ENCODE measurements at regions not wholly inside any gene's neighbourhood (a gene's known extent, or its start where the extent isn't known, plus 50 kb on each side); places are given as distances from the start of the nearest gene placed in this dataset.

GRCh38 chr12:43108656-43109055 lies 443.3 kb downstream of the ADAMTS20 start:
- TF ChIP-seq CTCF (optimal IDR thresholded peaks at IDR 0.05 in 1 of 3, IDR thresholded peaks at IDR 0.05 in 1 of 3, conservative IDR thresholded peaks at IDR 0.05 in 1 of 3; ENCODE audit: extremely low read depth in 1 of 3, insufficient read depth in 2 of 3, low read length in 3 of 3) (no peak), EZH2 (IDR thresholded peaks at IDR 0.05; ENCODE audit: low read length) (no peak)
- DNase-seq (ENCODE audit: low read depth, low spot score) (no peak), FAIRE-seq (no peak)
- Histone ChIP-seq H3K27ac (ENCODE audit: control insufficient read depth, insufficient read depth, low read length) (no peak overlapping the region), H3K9me3 (ENCODE audit: control insufficient read depth, low read depth, low read length) (no peaks in the 10 kb centered on the region), H4K20me1 (ENCODE audit: control insufficient read depth, extremely low read depth, insufficient read depth, low read length) (no peaks in the 10 kb centered on the region), H3K27me3 (ENCODE audit: control insufficient read depth, extremely low read depth, insufficient read depth, low read length) (no peaks in the 10 kb centered on the region), H2AFZ (ENCODE audit: control insufficient read depth, low read length) (no peak overlapping the region), H3K9me1 (ENCODE audit: control insufficient read depth, extremely low read depth, insufficient read depth, low read length) (no peaks in the 10 kb centered on the region), H3K4me2 (ENCODE audit: control insufficient read depth, extremely low read depth, insufficient read depth, low read depth, low read length) (no peak overlapping the region), H3K4me3 (ENCODE audit: control insufficient read depth in 2 of 3, extremely low read depth in 1 of 3, insufficient read depth in 2 of 3, low read depth in 1 of 3, low read length in 3 of 3) (no peak overlapping the region), H3K79me2 (ENCODE audit: control insufficient read depth, insufficient read depth, low read length) (no peaks in the 10 kb centered on the region), H3K36me3 (ENCODE audit: control insufficient read depth in 2 of 2, extremely low read depth in 1 of 2, insufficient read depth in 2 of 2, low read length in 2 of 2) (no peaks in the 10 kb centered on the region), H3K9ac (ENCODE audit: control insufficient read depth, extremely low read depth, insufficient read depth, low read length) (no peak overlapping the region), H3K4me1 (ENCODE audit: control insufficient read depth, extremely low read depth, insufficient read depth, low read length) (peaks cover 3% of the 10 kb centered on the region)
- dilution Hi-C loops (cut with MboI; ENCODE audit: extremely low pct_ligation_motif_present, low sequenced_read_pairs): no loop called here

DNA sequence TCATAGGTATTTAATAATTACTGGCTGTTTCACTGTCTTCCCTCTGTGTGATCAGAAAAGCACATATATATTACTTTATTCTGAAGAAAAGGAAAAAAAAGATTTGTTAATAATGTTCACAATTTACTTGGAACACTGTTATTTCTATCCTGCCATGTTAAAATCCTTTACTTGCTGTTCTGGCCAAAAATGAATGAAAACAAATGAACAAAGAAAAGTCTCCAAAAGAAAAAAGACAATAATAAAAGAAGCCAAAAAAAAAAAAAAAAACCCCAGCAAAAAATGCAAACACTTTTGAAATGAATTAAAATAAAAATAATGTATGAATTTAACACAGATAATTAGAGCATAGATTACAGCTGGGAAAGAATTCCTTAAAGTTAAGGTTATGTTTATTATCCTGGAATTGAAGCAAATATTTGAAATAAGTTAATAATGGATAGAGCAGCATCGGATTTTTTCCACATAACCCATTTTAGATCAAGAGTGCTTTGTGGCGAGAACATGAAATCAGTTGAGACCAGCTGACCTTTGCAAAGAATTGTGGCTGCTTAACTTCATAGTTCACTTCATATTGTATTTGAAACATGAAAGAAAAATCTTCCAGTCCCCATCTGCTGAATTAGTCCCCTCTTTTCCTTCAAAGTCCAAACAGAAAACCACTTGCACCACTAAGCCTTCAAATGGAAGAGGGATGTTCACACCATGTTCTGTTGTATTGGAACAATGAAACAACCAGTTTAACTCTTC lies 444.8 kb downstream of the ADAMTS20 start:
- H3K9me3 ChIP-seq (ENCODE audit: control insufficient read depth, low read depth, low read length): no peaks in the 10 kb centered on the region
- FAIRE-seq (no peak), DNase-seq (ENCODE audit: low read depth, low spot score) (no peak)
- no peak overlapping the region for H3K4me2 ChIP-seq (ENCODE audit: control insufficient read depth, extremely low read depth, insufficient read depth, low read depth, low read length)
- H4K20me1 ChIP-seq (ENCODE audit: control insufficient read depth, extremely low read depth, insufficient read depth, low read length): no peaks in the 10 kb centered on the region
- H3K9me1 ChIP-seq (ENCODE audit: control insufficient read depth, extremely low read depth, insufficient read depth, low read length): no peaks in the 10 kb centered on the region
- H3K36me3 ChIP-seq (ENCODE audit: control insufficient read depth in 2 of 2, extremely low read depth in 1 of 2, insufficient read depth in 2 of 2, low read length in 2 of 2): no peaks in the 10 kb centered on the region
- H3K79me2 ChIP-seq (ENCODE audit: control insufficient read depth, insufficient read depth, low read length): no peaks in the 10 kb centered on the region
- dilution Hi-C loops (cut with MboI; ENCODE audit: extremely low pct_ligation_motif_present, low sequenced_read_pairs): no loop called here
- H3K27ac ChIP-seq (ENCODE audit: control insufficient read depth, insufficient read depth, low read length): no peak overlapping the region
- H3K27me3 ChIP-seq (ENCODE audit: control insufficient read depth, extremely low read depth, insufficient read depth, low read length): no peaks in the 10 kb centered on the region
- H3K4me1 ChIP-seq (ENCODE audit: control insufficient read depth, extremely low read depth, insufficient read depth, low read length): peaks cover 3% of the 10 kb centered on the region
- H3K4me3 ChIP-seq (ENCODE audit: control insufficient read depth in 2 of 3, extremely low read depth in 1 of 3, insufficient read depth in 2 of 3, low read depth in 1 of 3, low read length in 3 of 3): no peak overlapping the region
- H2AFZ ChIP-seq (ENCODE audit: control insufficient read depth, low read length): no peak overlapping the region
- H3K9ac ChIP-seq (ENCODE audit: control insufficient read depth, extremely low read depth, insufficient read depth, low read length): no peak overlapping the region
- TF ChIP-seq EZH2 (IDR thresholded peaks at IDR 0.05; ENCODE audit: low read length) (no peak), CTCF (optimal IDR thresholded peaks at IDR 0.05 in 1 of 3, IDR thresholded peaks at IDR 0.05 in 1 of 3, conservative IDR thresholded peaks at IDR 0.05 in 1 of 3; ENCODE audit: extremely low read depth in 1 of 3, insufficient read depth in 2 of 3, low read length in 3 of 3) (no peak)

Data from keratinocyte (primary cell).